ENCODE measurements at regions not wholly inside any gene's neighbourhood (a gene's known extent, or its start where the extent isn't known, plus 50 kb on each side); places are given as distances from the start of the nearest gene placed in this dataset.
"Not testable (repeated sequence)": the region's sequence is repeated elsewhere in the genome, so short reads cannot be mapped to it uniquely, and the experiment has no call there.

GRCh38 chr6:44049989-44050871, 77.0 kb downstream of the MRPL14 start:
- DNase-seq = no peak

GRCh38 chr6:44049163-44049988, 77.9 kb downstream of the MRPL14 start:
- DNase-seq = no peak

GRCh38 chr6:44048277-44048676, 79.0 kb downstream of the MRPL14 start:
- no peak for DNase-seq

- no peak for DNase-seq
Observed at GRCh38 chr6:44047801-44048200, 79.5 kb downstream of the MRPL14 start.

GRCh38 chr6:44047179-44047546, 80.1 kb downstream of the MRPL14 start:
- no peak for DNase-seq

GRCh38 chr6:44046516-44047178, 80.6 kb downstream of the MRPL14 start:
- DNase-seq = no peak

- no peak for DNase-seq
Observed at GRCh38 chr6:44045672-44046015, 81.6 kb downstream of the MRPL14 start.

- no peak for DNase-seq
Observed at GRCh38 chr6:44044940-44045671, 82.1 kb downstream of the MRPL14 start.

GRCh38 chr6:44044154-44044539, 83.1 kb downstream of the MRPL14 start:
- no peak for DNase-seq

GRCh38 chr6:44043479-44044153, 83.6 kb downstream of the MRPL14 start:
- DNase-seq = no peak

- no peak for DNase-seq
Observed at GRCh38 chr6:44042989-44043478, 84.2 kb downstream of the MRPL14 start.

GRCh38 chr6:44042261-44042988, 84.8 kb downstream of the MRPL14 start:
- no peak for DNase-seq

GRCh38 chr6:44041461-44042260, 85.6 kb downstream of the MRPL14 start:
- peak; percentile 54 for DNase-seq

- no peak for DNase-seq
Observed at GRCh38 chr6:44040786-44041185, 86.5 kb downstream of the MRPL14 start.

GRCh38 chr6:44039839-44040350, 87.4 kb downstream of the MRPL14 start:
- DNase-seq = no peak

GRCh38 chr6:44039191-44039719, 88.0 kb downstream of the MRPL14 start:
- no peak for DNase-seq

- no peak for DNase-seq
Observed at GRCh38 chr6:44038543-44039065, 88.6 kb downstream of the MRPL14 start.

- no peak for DNase-seq
Observed at GRCh38 chr6:44037847-44038542, 89.3 kb downstream of the MRPL14 start.

- DNase-seq = not testable (repeated sequence)
Observed at GRCh38 chr6:44037276-44037675, 90.0 kb downstream of the MRPL14 start.

Data from occipital lobe (tissue), 1 donor.